AG04450 (cell line): ENCODE measurements at regions not wholly inside any gene's neighbourhood (a gene's known extent, or its start where the extent isn't known, plus 50 kb on each side); places are given as distances from the start of the nearest gene placed in this dataset.
A peak's percentile ranks its signal among the peaks of the same experiment; 100 is the strongest.

ENCODE experiments used
- CTCF ChIA-PET: fragments of 300-600, 350-600 bp; formaldehyde crosslinking; extraction: SDS; loops from one replicate; lab custom pipeline; 2022; ENCODE audit warnings: antibody characterized with exemption, inconsistent platforms; lab: Charles Lee
- POLR2A ChIA-PET: fragments of 350-600 bp; formaldehyde crosslinking; extraction: SDS; loops from one replicate; lab custom pipeline; 2021; ENCODE audit warnings: antibody characterized with exemption, inconsistent platforms; lab: Yijun Ruan, JAX
- DNase-seq: peaks from one replicate; pipeline ENCODE4 v3.0.0-alpha.2; 2011; ENCODE audit warnings: low read depth, low spot score
- H3K27ac ChIP-seq: one replicate; pipeline ENCODE4 v1.5.1; 2012; ENCODE audit warnings: low read depth, low read length, control low read depth
- H3K27me3 ChIP-seq: one replicate; pipeline ENCODE4 v1.6.0; 2012; ENCODE audit warnings: low read length; ENCODE audit not compliant: control insufficient read depth, insufficient read depth
- H3K4me3 ChIP-seq: 2 replicates; pipeline ENCODE4 v1.5.1; 2011; ENCODE audit warnings: mild to moderate bottlenecking, low read depth, low read length, control low read depth
- H3K9me3 ChIP-seq: 2 replicates; pipeline ENCODE4 v1.5.1; 2012; ENCODE audit warnings: low read length; ENCODE audit not compliant: control insufficient read depth, insufficient read depth
- TF ChIP-seq, protein P1 (sequence below): IDR thresholded peaks from 2 replicates; pipeline ENCODE4 v1.5.1; 2011; ENCODE audit warnings: low read depth, low read length, control low read depth, inconsistent platforms

DNA sequence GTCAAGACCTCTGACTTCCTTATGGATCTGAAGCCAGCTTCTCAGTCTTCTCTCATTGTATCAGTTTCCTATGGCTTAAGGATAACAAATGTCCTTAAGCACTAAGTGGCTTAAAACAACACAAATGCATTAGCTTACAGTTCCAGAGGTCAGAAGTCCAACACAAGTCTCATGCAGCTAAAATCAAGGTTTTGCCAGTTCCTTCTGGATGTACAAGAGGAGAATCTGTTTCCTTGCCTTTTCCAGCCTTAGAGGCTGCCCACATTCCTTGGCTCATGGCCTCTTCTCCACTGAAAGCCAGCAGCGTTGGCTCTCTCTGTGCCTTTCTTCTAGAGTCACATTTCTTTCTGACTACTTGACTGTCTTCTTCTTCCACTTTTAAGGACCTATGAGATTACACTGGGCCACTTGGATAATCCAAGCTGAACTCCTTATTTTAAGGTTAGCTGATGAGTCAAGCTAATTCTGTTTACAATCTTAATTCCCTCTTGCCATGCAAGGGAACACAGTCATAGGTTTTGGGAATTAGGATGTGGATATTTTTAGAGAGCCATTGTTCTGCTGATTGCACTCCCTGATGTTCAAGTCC, 179.0 kb downstream of the BCAS1 start:
- TF ChIP-seq, protein P1, sequence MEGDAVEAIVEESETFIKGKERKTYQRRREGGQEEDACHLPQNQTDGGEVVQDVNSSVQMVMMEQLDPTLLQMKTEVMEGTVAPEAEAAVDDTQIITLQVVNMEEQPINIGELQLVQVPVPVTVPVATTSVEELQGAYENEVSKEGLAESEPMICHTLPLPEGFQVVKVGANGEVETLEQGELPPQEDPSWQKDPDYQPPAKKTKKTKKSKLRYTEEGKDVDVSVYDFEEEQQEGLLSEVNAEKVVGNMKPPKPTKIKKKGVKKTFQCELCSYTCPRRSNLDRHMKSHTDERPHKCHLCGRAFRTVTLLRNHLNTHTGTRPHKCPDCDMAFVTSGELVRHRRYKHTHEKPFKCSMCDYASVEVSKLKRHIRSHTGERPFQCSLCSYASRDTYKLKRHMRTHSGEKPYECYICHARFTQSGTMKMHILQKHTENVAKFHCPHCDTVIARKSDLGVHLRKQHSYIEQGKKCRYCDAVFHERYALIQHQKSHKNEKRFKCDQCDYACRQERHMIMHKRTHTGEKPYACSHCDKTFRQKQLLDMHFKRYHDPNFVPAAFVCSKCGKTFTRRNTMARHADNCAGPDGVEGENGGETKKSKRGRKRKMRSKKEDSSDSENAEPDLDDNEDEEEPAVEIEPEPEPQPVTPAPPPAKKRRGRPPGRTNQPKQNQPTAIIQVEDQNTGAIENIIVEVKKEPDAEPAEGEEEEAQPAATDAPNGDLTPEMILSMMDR: no peak
- no peaks in the 10 kb centered on the region for H3K27me3 ChIP-seq

DNA sequence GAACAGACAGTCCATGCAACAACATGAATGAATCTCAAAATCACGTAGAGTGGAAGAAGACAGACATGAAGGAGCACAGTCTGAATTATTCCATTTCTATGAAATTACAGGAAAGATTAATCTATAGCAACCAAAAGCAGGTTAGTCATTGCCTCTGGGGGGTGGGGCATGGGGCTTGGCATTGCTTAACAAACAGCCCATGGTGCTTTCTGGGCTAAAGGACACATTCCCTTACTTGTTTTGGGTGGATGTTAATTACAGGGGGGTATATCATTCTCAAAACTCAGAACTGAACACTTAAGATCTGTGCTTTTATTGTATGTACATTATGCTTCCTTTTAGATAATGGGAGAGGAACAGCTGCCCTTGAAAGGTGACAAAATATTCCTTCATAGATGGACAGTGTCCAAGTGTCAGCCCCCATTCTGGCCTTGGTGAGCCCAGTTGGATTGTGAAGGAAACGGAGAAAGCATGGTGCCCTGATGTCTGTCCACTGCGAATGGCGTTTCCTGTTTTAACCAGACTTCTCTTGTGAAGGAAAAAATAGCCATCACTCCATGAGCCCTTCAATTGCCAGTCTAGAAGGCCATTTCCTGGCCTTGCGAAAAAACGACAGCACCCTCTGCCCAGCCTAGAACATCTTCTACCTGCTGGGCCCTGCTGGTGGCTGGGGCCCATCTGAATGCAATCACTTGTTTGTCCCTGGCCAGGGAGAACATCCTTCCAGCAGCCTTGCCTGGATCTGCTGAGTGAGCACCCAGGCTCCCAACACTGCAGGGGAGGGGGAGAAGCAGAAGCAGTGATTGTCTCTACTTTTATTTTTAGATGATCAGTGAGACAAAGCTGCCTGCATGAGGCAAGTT, 179.7 kb downstream of the BCAS1 start:
- peaks cover 8% of the 10 kb centered on the region for H3K9me3 ChIP-seq
- ChIA-PET CTCF (no interaction called here), POLR2A (no interaction called here)
- H3K4me3 ChIP-seq: no peak overlapping the region
- DNase-seq: no peak
- H3K27me3 ChIP-seq: no peaks in the 10 kb centered on the region
- TF ChIP-seq, protein P1: no peak
- H3K27ac ChIP-seq: peak overlapping the region; percentile 66

More for the DNA sequence above, 179.0 kb downstream of the BCAS1 start:
- Histone ChIP-seq H3K4me3 (no peak overlapping the region), H3K9me3 (peaks cover 8% of the 10 kb centered on the region), H3K27ac (peak overlapping the region; percentile 66)
- no peak for DNase-seq
- CTCF ChIA-PET: interaction anchor here (0.9 kb wide), 1 partner anchor 48 kb away, joined by 3 read pairs; no protein-coding TSS in a partner anchor
- POLR2A ChIA-PET: no interaction called here

DNA sequence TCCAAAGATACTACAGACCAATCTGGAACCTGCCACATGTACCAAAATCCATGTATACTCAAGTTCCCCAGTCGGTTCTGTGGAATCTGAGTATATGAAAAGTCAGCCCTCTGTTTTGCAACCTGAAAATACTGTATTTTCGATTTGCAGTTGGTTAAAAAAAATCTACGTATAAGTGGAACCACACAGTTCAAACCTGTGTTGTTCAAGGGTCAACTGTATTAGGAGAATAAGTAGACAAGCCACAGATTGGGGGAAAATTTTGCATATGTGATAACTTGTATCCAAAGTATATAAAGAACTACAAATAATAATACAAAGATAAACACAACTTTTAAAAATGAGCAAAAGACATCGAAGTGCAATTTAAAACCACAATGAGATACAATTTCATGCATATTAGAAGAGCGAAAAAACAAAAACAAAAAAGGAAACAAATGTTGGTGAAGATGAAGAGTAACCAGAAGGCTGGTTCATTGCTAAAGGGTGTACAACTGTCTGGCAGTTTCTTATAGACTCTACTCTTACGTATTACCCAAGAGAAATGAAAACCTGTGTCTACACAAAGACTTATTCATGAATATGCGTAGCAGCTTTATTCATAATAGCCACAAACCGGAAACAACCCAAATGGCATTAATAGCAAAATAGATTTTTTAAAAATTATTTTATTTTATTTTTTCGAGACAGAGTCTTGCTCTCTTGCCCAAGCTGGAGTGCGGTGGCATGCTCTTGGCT, 180.8 kb downstream of the BCAS1 start:
- peaks cover 8% of the 10 kb centered on the region for H3K9me3 ChIP-seq
- H3K27ac ChIP-seq: no peak overlapping the region
- TF ChIP-seq, protein P1: no peak
- no peak for DNase-seq
- no peaks in the 10 kb centered on the region for H3K27me3 ChIP-seq
- POLR2A ChIA-PET: no interaction called here
- CTCF ChIA-PET: interaction anchor here (1.0 kb wide), 1 partner anchor 9 kb away, joined by 4 read pairs; no protein-coding TSS in a partner anchor
- no peak overlapping the region for H3K4me3 ChIP-seq

DNA sequence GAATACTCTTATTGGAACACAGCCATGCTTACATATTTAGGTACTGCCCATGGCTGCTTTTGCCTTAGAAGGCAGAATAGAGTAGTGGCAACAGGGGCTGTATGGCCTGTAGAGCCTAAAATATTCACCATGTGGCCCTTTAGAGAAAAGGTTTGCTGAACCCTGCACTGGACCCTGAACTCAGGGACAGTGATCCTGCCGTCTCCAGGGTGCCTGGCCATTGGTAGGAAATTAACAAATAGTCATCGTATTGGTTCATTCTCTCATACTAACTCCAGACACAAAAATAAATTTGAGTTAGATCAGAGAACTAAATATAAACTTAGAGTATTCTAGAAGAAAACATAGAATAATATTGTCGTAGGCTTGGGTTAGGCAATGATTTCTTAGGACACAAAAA, 181.4 kb downstream of the BCAS1 start:
- Histone ChIP-seq H3K27ac (no peak overlapping the region), H3K27me3 (no peaks in the 10 kb centered on the region), H3K9me3 (peaks cover 8% of the 10 kb centered on the region), H3K4me3 (no peak overlapping the region)
- TF ChIP-seq, protein P1: no peak
- ChIA-PET CTCF (interaction anchor here (1.0 kb wide), 1 partner anchor 9 kb away, joined by 4 read pairs; no protein-coding TSS in a partner anchor), POLR2A (no interaction called here)
- DNase-seq: no peak
